C4-2B (cell line): ENCODE measurements at regions not wholly inside any gene's neighbourhood (a gene's known extent, or its start where the extent isn't known, plus 50 kb on each side); places are given as distances from the start of the nearest gene placed in this dataset.

ENCODE experiments used
- CTCF ChIP-seq: fragments of 450-650 bp; conservative IDR thresholded peaks from 2 replicates; pipeline ENCODE4 v1.5.1; 2017; ENCODE audit warnings: mild to moderate bottlenecking
- ZFX ChIP-seq: fragments of 450-650 bp; IDR thresholded peaks from 2 replicates; pipeline ENCODE4 v1.6.1; 2017

GRCh38 chr2:8489221-8489620, 192.6 kb upstream of the ID2 start:
- TF ChIP-seq CTCF (no peak), ZFX (no peak)
